ENCODE measurements at regions not wholly inside any gene's neighbourhood (a gene's known extent, or its start where the extent isn't known, plus 50 kb on each side); places are given as distances from the start of the nearest gene placed in this dataset.

GRCh38 chr7:88358526-88358838 lies 51.8 kb upstream of the STEAP4 start:
- Histone ChIP-seq H2AFZ (ENCODE audit: low read length) (no peak overlapping the region), H3T11ph (ENCODE audit: low read length) (no peak overlapping the region), H3K4me1 (ENCODE audit: insufficient read depth, low read length) (no peaks in the 10 kb centered on the region; the same call in none of the 2 replicates), H2BK12ac (ENCODE audit: insufficient read length, low read depth, low read length) (no peak overlapping the region), H4K8ac (replicated peaks; ENCODE audit: insufficient read length, low read depth, low read length) (no peak overlapping the region), H3K27ac (ENCODE audit: insufficient read length, low read depth, low read length) (no peak overlapping the region), H3K23ac (ENCODE audit: insufficient read length, low read depth, low read length) (no peak overlapping the region), H3K9me3 (ENCODE audit: control insufficient read depth, low read depth, low read length) (no peaks in the 10 kb centered on the region), H4K91ac (ENCODE audit: insufficient read length, low read depth, low read length) (no peak overlapping the region), H3K27me3 (ENCODE audit: insufficient read depth, low read length) (no peaks in the 10 kb centered on the region), H3K18ac (ENCODE audit: insufficient read length, low read depth, low read length) (no peak overlapping the region), H3K79me2 (ENCODE audit: insufficient read depth, low read length) (no peaks in the 10 kb centered on the region), H2BK15ac (ENCODE audit: low read depth, low read length) (no peak overlapping the region), H3K4me2 (ENCODE audit: insufficient read depth, insufficient read length, low read length) (no peak overlapping the region), H2BK120ac (ENCODE audit: low read depth, low read length, poor library complexity, severe bottlenecking) (no peak overlapping the region), H4K20me1 (ENCODE audit: control insufficient read depth, insufficient read depth, insufficient read length) (no peaks in the 10 kb centered on the region), H3K4ac (ENCODE audit: low read depth, low read length) (no peak overlapping the region), H2BK5ac (ENCODE audit: insufficient read length, low read length) (no peak overlapping the region), H3K23me2 (ENCODE audit: insufficient read length, low read depth, low read length, poor library complexity, severe bottlenecking) (no peaks in the 10 kb centered on the region), H3K9ac (ENCODE audit: extremely low read depth, insufficient read length, low read length) (no peak overlapping the region), H2AK5ac (ENCODE audit: insufficient read length, low read length) (no peak overlapping the region), H2BK20ac (ENCODE audit: low read depth, low read length, poor library complexity, severe bottlenecking) (no peak overlapping the region), H3K79me1 (ENCODE audit: insufficient read depth, low read depth, low read length, poor library complexity, severe bottlenecking) (no peaks in the 10 kb centered on the region), H3K56ac (ENCODE audit: insufficient read length, low read depth, low read length) (no peak overlapping the region), H4K5ac (ENCODE audit: insufficient read length, low read depth, low read length) (no peak overlapping the region), H3K14ac (ENCODE audit: insufficient read depth, low read length) (no peak overlapping the region)
- Mint-ChIP-seq H3K4me3 (no peak overlapping the region), H3K4me1 (peaks cover 8 to 12% of the 10 kb centered on the region in 2 experiments), H3K36me3 (ENCODE audit: insufficient read depth in 1 of 3, low read depth in 3 of 3) (no peaks in the 10 kb centered on the region), H3K9me3 (no peaks in the 10 kb centered on the region), H3K27ac (no peak overlapping the region), H3K27me3 (ENCODE audit: low read depth) (no peaks in the 10 kb centered on the region)
- no peak for DNase-seq
- whole genome bisulfite sequencing (ENCODE audit: extremely low coverage, insufficient read length, low lambda C conversion rate), result no CpG with 5 or more reads among the region's 2 CpGs
- TF ChIP-seq, protein P1, sequence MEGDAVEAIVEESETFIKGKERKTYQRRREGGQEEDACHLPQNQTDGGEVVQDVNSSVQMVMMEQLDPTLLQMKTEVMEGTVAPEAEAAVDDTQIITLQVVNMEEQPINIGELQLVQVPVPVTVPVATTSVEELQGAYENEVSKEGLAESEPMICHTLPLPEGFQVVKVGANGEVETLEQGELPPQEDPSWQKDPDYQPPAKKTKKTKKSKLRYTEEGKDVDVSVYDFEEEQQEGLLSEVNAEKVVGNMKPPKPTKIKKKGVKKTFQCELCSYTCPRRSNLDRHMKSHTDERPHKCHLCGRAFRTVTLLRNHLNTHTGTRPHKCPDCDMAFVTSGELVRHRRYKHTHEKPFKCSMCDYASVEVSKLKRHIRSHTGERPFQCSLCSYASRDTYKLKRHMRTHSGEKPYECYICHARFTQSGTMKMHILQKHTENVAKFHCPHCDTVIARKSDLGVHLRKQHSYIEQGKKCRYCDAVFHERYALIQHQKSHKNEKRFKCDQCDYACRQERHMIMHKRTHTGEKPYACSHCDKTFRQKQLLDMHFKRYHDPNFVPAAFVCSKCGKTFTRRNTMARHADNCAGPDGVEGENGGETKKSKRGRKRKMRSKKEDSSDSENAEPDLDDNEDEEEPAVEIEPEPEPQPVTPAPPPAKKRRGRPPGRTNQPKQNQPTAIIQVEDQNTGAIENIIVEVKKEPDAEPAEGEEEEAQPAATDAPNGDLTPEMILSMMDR (conservative IDR thresholded peaks at IDR 0.05), result no peak
